Endothelial cell of umbilical vein (primary cell): ENCODE measurements at regions not wholly inside any gene's neighbourhood (a gene's known extent, or its start where the extent isn't known, plus 50 kb on each side); places are given as distances from the start of the nearest gene placed in this dataset.

ENCODE experiments used
- BruUV-seq: library from RNA; stranded (reverse); fragments of 400-500 nt; replicated peaks from 2 replicates; lab custom pipeline; 2021; lab: Mats Ljungman, UMichigan
- CTCF ChIA-PET: fragments of 300-600, 350-600 bp; sonication (Branson Sonifier 250); formaldehyde crosslinking; loops from one replicate; lab custom pipeline; 2021; ENCODE audit warnings: antibody characterized with exemption, inconsistent platforms; lab: Charles Lee
- POLR2A ChIA-PET: fragments of 300-600, 350-600 bp; sonication (Branson Sonifier 250); formaldehyde crosslinking; loops from one replicate; lab custom pipeline; 2021; ENCODE audit warnings: antibody characterized with exemption, inconsistent platforms; lab: Charles Lee
- DNase-seq: peaks from one replicate; pipeline ENCODE4 v3.0.0-alpha.2; 2011; ENCODE audit warnings: low read depth, low spot score
- FAIRE-seq: peaks from 2 replicates; lab custom pipeline; 2011; peaks lifted over from hg19 to GRCh38; lab: Jason Lieb, UNC
- H2AFZ ChIP-seq: 2 replicates; pipeline ENCODE4 v1.6.0; 2012; ENCODE audit warnings: low read depth, low read length, control low read depth, inconsistent platforms
- H3K27ac ChIP-seq: 2 replicates; pipeline ENCODE4 v1.5.1; 2011; ENCODE audit warnings: low read depth, mild to moderate bottlenecking, control low read depth, low read length, moderate library complexity; ENCODE audit not compliant: insufficient read depth
- H3K27me3 ChIP-seq, 2 experiments: 2 replicates each; pipeline versions ENCODE4 v1.6.0 to v1.6.1; 2011; ENCODE audit warnings: low read length in 2 of 2, mixed read lengths in 1 of 2; ENCODE audit not compliant: control insufficient read depth in 2 of 2, insufficient read depth in 2 of 2
- H3K36me3 ChIP-seq, 2 experiments: 2 replicates in 1 of 2; 3 replicates in 1 of 2; pipeline ENCODE4 v1.5.1; 2011; ENCODE audit warnings: low read length in 2 of 2, mild to moderate bottlenecking in 1 of 2, moderate library complexity in 1 of 2; ENCODE audit not compliant: control insufficient read depth in 2 of 2, insufficient read depth in 2 of 2; ENCODE audit errors: extremely low read depth in 1 of 2
- H3K4me1 ChIP-seq: 3 replicates; pipeline ENCODE4 v1.5.1; 2011; ENCODE audit warnings: mild to moderate bottlenecking, low read length; ENCODE audit not compliant: control insufficient read depth, insufficient read depth; ENCODE audit errors: extremely low read depth
- H3K4me2 ChIP-seq: 2 replicates; pipeline ENCODE4 v1.6.1; 2011; ENCODE audit warnings: low read length, control low read depth, mixed read lengths; ENCODE audit not compliant: insufficient read depth
- H3K4me3 ChIP-seq, 3 experiments: fragments of 200-600 bp in 1 of 3; sonication (generic), shearing (Covaris generic) in 1 of 3; replicated peaks in 1 of 3; 2 replicates each; pipeline ENCODE4 v1.5.1; 2011 to 2016; ENCODE audit warnings: control low read depth in 3 of 3, low read length in 3 of 3, mild to moderate bottlenecking in 2 of 3, inconsistent platforms in 1 of 3, low read depth in 1 of 3, moderate library complexity in 1 of 3; ENCODE audit not compliant: insufficient read depth in 1 of 3
- H3K79me2 ChIP-seq: 2 replicates; pipeline ENCODE4 v1.6.0; 2012; ENCODE audit warnings: low read length, inconsistent platforms; ENCODE audit not compliant: control insufficient read depth, insufficient read depth
- H3K9ac ChIP-seq: replicated peaks from 2 replicates; pipeline ENCODE3; 2011; ENCODE audit warnings: low read length, control low read depth; ENCODE audit not compliant: insufficient read depth; ENCODE audit errors: extremely low read depth
- H3K9me1 ChIP-seq: replicated peaks from 3 replicates; pipeline ENCODE4 v1.6.0; 2011; ENCODE audit warnings: mild to moderate bottlenecking, low read length; ENCODE audit not compliant: control insufficient read depth, insufficient read depth; ENCODE audit errors: extremely low read depth
- H3K9me3 ChIP-seq: replicated peaks from 2 replicates; pipeline ENCODE4 v1.5.1; 2012; ENCODE audit warnings: low read length, inconsistent platforms; ENCODE audit not compliant: control insufficient read depth, insufficient read depth
- H4K20me1 ChIP-seq: replicated peaks from 2 replicates; pipeline ENCODE3; 2011; ENCODE audit warnings: mild to moderate bottlenecking, low read length; ENCODE audit not compliant: control insufficient read depth, insufficient read depth; ENCODE audit errors: extremely low read depth
- FOS ChIP-seq: IDR thresholded peaks from 2 replicates; pipeline ENCODE4 v1.6.1; 2011; ENCODE audit warnings: mild to moderate bottlenecking, low read length, moderate library complexity, borderline replicate concordance; ENCODE audit not compliant: insufficient read depth
- GATA2 ChIP-seq: IDR thresholded peaks from 2 replicates; pipeline ENCODE4 v1.7.0; 2011; ENCODE audit warnings: low read depth, mild to moderate bottlenecking, moderate library complexity, mixed read lengths, low read length; ENCODE audit not compliant: insufficient read length, insufficient read depth
- JUN ChIP-seq: IDR thresholded peaks from 2 replicates; pipeline ENCODE4 v1.6.1; 2011; ENCODE audit warnings: borderline replicate concordance, low read depth; ENCODE audit not compliant: insufficient read length, insufficient read depth
- MYC ChIP-seq: IDR thresholded peaks from one replicate; pipeline ENCODE4 v1.6.1; 2011; ENCODE audit warnings: mild to moderate bottlenecking, low read depth, low read length
- POLR2A ChIP-seq: IDR thresholded peaks from 2 replicates; pipeline ENCODE4 v1.6.1; 2012; ENCODE audit warnings: low read depth, mild to moderate bottlenecking, control low read depth, low read length
- POLR2AphosphoS5 ChIP-seq: IDR thresholded peaks from 2 replicates; pipeline ENCODE4 v1.6.1; 2012; ENCODE audit warnings: low read depth, mild to moderate bottlenecking, control low read depth, low read length, moderate library complexity; ENCODE audit not compliant: insufficient read depth
- dilution Hi-C: fragments of 300-500 bp; cut with MboI; formaldehyde crosslinking; loops from one replicate; pipeline ENCODE4 v1.15.0; 2019; ENCODE audit warnings: low sequenced_read_pairs; ENCODE audit not compliant: extremely low pct_ligation_motif_present
- intact Hi-C: fragments of 100-400 bp; cut with micrococcal nuclease; formaldehyde crosslinking; loops from one replicate; pipeline ENCODE4 v1.10.0; 2022
- TF ChIP-seq, protein P1 (sequence below): IDR thresholded peaks from 2 replicates; pipeline ENCODE4 v1.6.1; 2011; ENCODE audit not compliant: insufficient read depth, insufficient read length
- TF ChIP-seq, protein P2 (sequence below), 2 donors: IDR thresholded peaks; 1 replicate in 1 of 2; 2 replicates in 1 of 2; pipeline ENCODE4 v1.5.1; 2011; ENCODE audit warnings: low read length in 2 of 2, mild to moderate bottlenecking in 2 of 2, moderate library complexity in 2 of 2, control low read depth in 1 of 2, inconsistent platforms in 1 of 2, low read depth in 1 of 2; ENCODE audit not compliant: insufficient read depth in 1 of 2; ENCODE audit errors: extremely low read depth in 1 of 2

DNA sequence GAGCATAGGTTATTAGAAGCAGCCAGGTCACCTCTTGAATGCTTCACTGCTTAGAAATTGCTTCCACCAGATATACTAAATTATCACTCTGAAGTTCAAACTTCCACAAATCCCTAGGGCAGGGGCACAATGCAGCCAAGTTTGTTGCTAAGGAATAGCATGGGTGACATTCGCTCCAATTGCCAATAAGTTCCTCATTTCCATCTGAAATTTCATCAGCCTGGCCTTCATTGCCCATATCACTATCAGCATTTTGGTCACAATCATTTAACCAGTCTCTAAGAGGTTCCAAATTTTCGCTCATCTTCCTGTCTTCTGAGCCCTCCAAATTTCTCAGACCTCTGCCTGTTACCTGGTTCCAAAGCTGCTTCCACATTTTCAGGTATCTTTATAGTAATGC is 356.1 kb downstream of the DAD1 start:
- intact Hi-C loops = no loop called here
- Histone ChIP-seq H2AFZ (no peak overlapping the region), H3K4me3 (no peak overlapping the region), H3K27ac (no peak overlapping the region), H4K20me1 (no peaks in the 10 kb centered on the region), H3K9me3 (no peaks in the 10 kb centered on the region), H3K27me3 (peaks cover 2 to 9% of the 10 kb centered on the region in 2 experiments), H3K36me3 (no peaks in the 10 kb centered on the region), H3K4me2 (no peak overlapping the region), H3K4me1 (no peaks in the 10 kb centered on the region), H3K79me2 (no peaks in the 10 kb centered on the region), H3K9ac (no peak overlapping the region), H3K9me1 (no peaks in the 10 kb centered on the region)
- DNase-seq (no peak), FAIRE-seq (no peak)
- ChIA-PET POLR2A (no interaction called here), CTCF (no interaction called here)
- TF ChIP-seq GATA2 (no peak), FOS (no peak), POLR2AphosphoS5 (no peak), POLR2A (no peak), JUN (no peak), MYC (no peak)
- TF ChIP-seq, protein P1, sequence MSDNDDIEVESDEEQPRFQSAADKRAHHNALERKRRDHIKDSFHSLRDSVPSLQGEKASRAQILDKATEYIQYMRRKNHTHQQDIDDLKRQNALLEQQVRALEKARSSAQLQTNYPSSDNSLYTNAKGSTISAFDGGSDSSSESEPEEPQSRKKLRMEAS = no peak
- TF ChIP-seq, protein P2, sequence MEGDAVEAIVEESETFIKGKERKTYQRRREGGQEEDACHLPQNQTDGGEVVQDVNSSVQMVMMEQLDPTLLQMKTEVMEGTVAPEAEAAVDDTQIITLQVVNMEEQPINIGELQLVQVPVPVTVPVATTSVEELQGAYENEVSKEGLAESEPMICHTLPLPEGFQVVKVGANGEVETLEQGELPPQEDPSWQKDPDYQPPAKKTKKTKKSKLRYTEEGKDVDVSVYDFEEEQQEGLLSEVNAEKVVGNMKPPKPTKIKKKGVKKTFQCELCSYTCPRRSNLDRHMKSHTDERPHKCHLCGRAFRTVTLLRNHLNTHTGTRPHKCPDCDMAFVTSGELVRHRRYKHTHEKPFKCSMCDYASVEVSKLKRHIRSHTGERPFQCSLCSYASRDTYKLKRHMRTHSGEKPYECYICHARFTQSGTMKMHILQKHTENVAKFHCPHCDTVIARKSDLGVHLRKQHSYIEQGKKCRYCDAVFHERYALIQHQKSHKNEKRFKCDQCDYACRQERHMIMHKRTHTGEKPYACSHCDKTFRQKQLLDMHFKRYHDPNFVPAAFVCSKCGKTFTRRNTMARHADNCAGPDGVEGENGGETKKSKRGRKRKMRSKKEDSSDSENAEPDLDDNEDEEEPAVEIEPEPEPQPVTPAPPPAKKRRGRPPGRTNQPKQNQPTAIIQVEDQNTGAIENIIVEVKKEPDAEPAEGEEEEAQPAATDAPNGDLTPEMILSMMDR (IDR thresholded peaks at IDR 0.05; ENCODE audit: extremely low read depth in 1 of 2, insufficient read depth in 1 of 2, low read depth in 1 of 2, low read length in 2 of 2) = no peak
- BruUV-seq = no TSS peak
- dilution Hi-C loops = no loop called here
